ENCODE measurements at regions not wholly inside any gene's neighbourhood (a gene's known extent, or its start where the extent isn't known, plus 50 kb on each side); places are given as distances from the start of the nearest gene placed in this dataset.

- H3K27me3 ChIP-seq (ENCODE audit: insufficient read depth, low read depth, severe bottlenecking) = no peaks in the 10 kb centered on the region
These were observed 50.7 kb upstream of the SPATA12 start for GRCh38 chr3:57009802-57010201.

GRCh38 chr3:57009367-57009766 is 51.1 kb upstream of the SPATA12 start:
- Histone ChIP-seq H3K4me3 (ENCODE audit: low read depth, low read length) (no peak overlapping the region), H3K27ac (no peak overlapping the region)
- DNase-seq = no peak

More at GRCh38 chr3:57009802-57010201, 50.7 kb upstream of the SPATA12 start:
- no peak overlapping the region for H3K27ac ChIP-seq
- peaks cover 2% of the 10 kb centered on the region for H3K9me3 ChIP-seq (ENCODE audit: severe bottlenecking)
- no peak overlapping the region for H3K4me3 ChIP-seq (ENCODE audit: low read depth, low read length)
- TF ChIP-seq CTCF (IDR thresholded peaks at IDR 0.05; ENCODE audit: low read depth, low read length) = no peak
- no peaks in the 10 kb centered on the region for H3K36me3 ChIP-seq
- no peak for DNase-seq

GRCh38 chr3:57007521-57008460 is 52.7 kb upstream of the SPATA12 start:
- no peak for TF ChIP-seq CTCF (IDR thresholded peaks at IDR 0.05; ENCODE audit: low read depth, low read length)
- DNase-seq = no peak
- H3K4me3 ChIP-seq (ENCODE audit: low read depth, low read length) = no peak overlapping the region
- no peaks in the 10 kb centered on the region for H3K27me3 ChIP-seq (ENCODE audit: insufficient read depth, low read depth, severe bottlenecking)
- no peaks in the 10 kb centered on the region for H3K9me3 ChIP-seq (ENCODE audit: severe bottlenecking)
- H3K36me3 ChIP-seq = no peaks in the 10 kb centered on the region
- no peak overlapping the region for H3K27ac ChIP-seq

More at GRCh38 chr3:57009367-57009766, 51.1 kb upstream of the SPATA12 start:
- Histone ChIP-seq H3K36me3 (no peaks in the 10 kb centered on the region), H3K27me3 (ENCODE audit: insufficient read depth, low read depth, severe bottlenecking) (no peaks in the 10 kb centered on the region), H3K9me3 (ENCODE audit: severe bottlenecking) (peaks cover 2% of the 10 kb centered on the region)
- no peak for TF ChIP-seq CTCF (IDR thresholded peaks at IDR 0.05; ENCODE audit: low read depth, low read length)

- no peak for DNase-seq
- Histone ChIP-seq H3K36me3 (no peaks in the 10 kb centered on the region), H3K9me3 (ENCODE audit: severe bottlenecking) (no peaks in the 10 kb centered on the region), H3K27me3 (ENCODE audit: insufficient read depth, low read depth, severe bottlenecking) (no peaks in the 10 kb centered on the region), H3K27ac (no peak overlapping the region), H3K4me3 (ENCODE audit: low read depth, low read length) (no peak overlapping the region)
- peak; percentile 37; the same call in 1 of the 2 replicates for TF ChIP-seq CTCF (IDR thresholded peaks at IDR 0.05; ENCODE audit: low read depth, low read length)
These were observed 53.5 kb upstream of the SPATA12 start for GRCh38 chr3:57006949-57007419.

- no peaks in the 10 kb centered on the region for H3K27me3 ChIP-seq (ENCODE audit: insufficient read depth, low read depth, severe bottlenecking)
- no peaks in the 10 kb centered on the region for H3K36me3 ChIP-seq
- no peak for TF ChIP-seq CTCF (IDR thresholded peaks at IDR 0.05; ENCODE audit: low read depth, low read length)
- H3K27ac ChIP-seq = no peak overlapping the region
- H3K9me3 ChIP-seq (ENCODE audit: severe bottlenecking) = no peaks in the 10 kb centered on the region
- H3K4me3 ChIP-seq (ENCODE audit: low read depth, low read length) = no peak overlapping the region
- no peak for DNase-seq
These were observed 54.2 kb upstream of the SPATA12 start for GRCh38 chr3:57006179-57006657.
